Stimulated activated CD8-positive, alpha-beta memory T cell treated with anti-CD3 and anti-CD28 coated beads, Interleukin-12 subunit alpha, Interleukin-12 subunit beta, amount 100 ng/mL, for 4 hours (primary cell): ENCODE measurements at regions not wholly inside any gene's neighbourhood (a gene's known extent, or its start where the extent isn't known, plus 50 kb on each side); places are given as distances from the start of the nearest gene placed in this dataset.
"Not testable (repeated sequence)": the region's sequence is repeated elsewhere in the genome, so short reads cannot be mapped to it uniquely, and the experiment has no call there.

Experiments used
- DNase-seq: peaks from one replicate; pipeline ENCODE4 v3.0.0-alpha.2; 2020; ENCODE audit warnings: low read depth

- DNase-seq = not testable (repeated sequence)
Observed at GRCh38 chr9:89695979-89696378, 91.2 kb downstream of the GADD45G start.

- DNase-seq = no peak
Observed at GRCh38 chr9:89696780-89697179, 92.0 kb downstream of the GADD45G start.

- DNase-seq = no peak
Observed at GRCh38 chr9:89697553-89697952, 92.7 kb downstream of the GADD45G start.

GRCh38 chr9:89698411-89699005 is 93.7 kb downstream of the GADD45G start:
- no peak for DNase-seq

GRCh38 chr9:89699646-89700045 is 94.8 kb downstream of the GADD45G start:
- no peak for DNase-seq

- peak; percentile 37 for DNase-seq
Observed at GRCh38 chr9:89701221-89701798, 96.5 kb downstream of the GADD45G start.

GRCh38 chr9:89702401-89702800 is 97.6 kb downstream of the GADD45G start:
- DNase-seq = no peak

- DNase-seq = no peak
Observed at GRCh38 chr9:89705651-89706050, 100.8 kb downstream of the GADD45G start.

- DNase-seq = no peak
Observed at GRCh38 chr9:89706086-89706485, 101.3 kb downstream of the GADD45G start.

GRCh38 chr9:89706731-89707191 is 101.9 kb downstream of the GADD45G start:
- DNase-seq = no peak

GRCh38 chr9:89710697-89711096 is 105.9 kb downstream of the GADD45G start:
- DNase-seq = no peak

GRCh38 chr9:89711866-89712265 is 107.1 kb downstream of the GADD45G start:
- no peak for DNase-seq

GRCh38 chr9:89712283-89712682 is 107.5 kb downstream of the GADD45G start:
- DNase-seq = no peak

- no peak for DNase-seq
Observed at GRCh38 chr9:89714321-89714720, 109.5 kb downstream of the GADD45G start.

GRCh38 chr9:89715318-89715858 is 110.6 kb downstream of the GADD45G start:
- DNase-seq = no peak

- DNase-seq = no peak
Observed at GRCh38 chr9:89715881-89716280, 111.1 kb downstream of the GADD45G start.

- no peak for DNase-seq
Observed at GRCh38 chr9:89716559-89716958, 111.7 kb downstream of the GADD45G start.

GRCh38 chr9:89718176-89718575 is 113.4 kb downstream of the GADD45G start:
- no peak for DNase-seq

- DNase-seq = no peak
Observed at GRCh38 chr9:89718651-89719050, 113.8 kb downstream of the GADD45G start.

GRCh38 chr9:89719202-89719601 is 114.4 kb downstream of the GADD45G start:
- DNase-seq = no peak

- DNase-seq = no peak
Observed at GRCh38 chr9:89720696-89721175, 115.9 kb downstream of the GADD45G start.

GRCh38 chr9:89721176-89721700 is 116.4 kb downstream of the GADD45G start:
- DNase-seq = no peak

- DNase-seq = no peak
Observed at GRCh38 chr9:89721971-89722530, 117.2 kb downstream of the GADD45G start.
